Naive thymus-derived CD8-positive, alpha-beta T cell (primary cell): ENCODE measurements at regions not wholly inside any gene's neighbourhood (a gene's known extent, or its start where the extent isn't known, plus 50 kb on each side); places are given as distances from the start of the nearest gene placed in this dataset.
"Not testable (repeated sequence)": the region's sequence is repeated elsewhere in the genome, so short reads cannot be mapped to it uniquely, and the experiment has no call there.

Source experiments
- ATAC-seq, 2 donors: fragments of 150-1000 bp; cut with Tn5 transposase in 1 of 2; sonication (Bioruptor Pico), chemical (Tn5 transposase) in 1 of 2; 1 replicate in 1 of 2; 2 replicates in 1 of 2; pipeline ENCODE4 v1.10.0; 2021; ENCODE audit warnings: mild to moderate bottlenecking in 2 of 2, moderate library complexity in 2 of 2
- POLR2A ChIA-PET: fragments of 350-600 bp; sonication (Branson Sonifier 250); formaldehyde crosslinking; loops from one replicate; lab custom pipeline; 2021; ENCODE audit warnings: antibody characterized with exemption; lab: Charles Lee
- DNase-seq, 10 donors: peaks; one replicate each; pipeline versions ENCODE4 v3.0.0 to v3.0.0-alpha.2; 2020 to 2022
- H3K27ac Mint-ChIP-seq, 10 donors: one replicate each; pipeline ENCODE4 v1.8.0; 2020 to 2022; ENCODE audit warnings: mild to moderate bottlenecking in 10 of 10, mixed read lengths in 10 of 10, moderate library complexity in 4 of 10, inconsistent platforms in 1 of 10
- H3K27me3 Mint-ChIP-seq, 5 donors: one replicate each; pipeline ENCODE4 v1.8.0; 2021 to 2022; ENCODE audit warnings: mixed read lengths in 5 of 5
- H3K36me3 Mint-ChIP-seq, 3 donors: one replicate each; pipeline ENCODE4 v1.8.0; 2020 to 2022; ENCODE audit warnings: mixed read lengths in 3 of 3, mild to moderate bottlenecking in 2 of 3, inconsistent platforms in 1 of 3
- H3K4me1 Mint-ChIP-seq, 4 donors: one replicate each; pipeline ENCODE4 v1.8.0; 2021 to 2022; ENCODE audit warnings: mixed read lengths in 4 of 4
- H3K4me3 Mint-ChIP-seq, 10 donors: one replicate each; pipeline ENCODE4 v1.8.0; 2020 to 2022; ENCODE audit warnings: mild to moderate bottlenecking in 10 of 10, mixed read lengths in 10 of 10, moderate library complexity in 6 of 10, inconsistent platforms in 1 of 10
- H3K9me3 Mint-ChIP-seq, 9 donors: one replicate each; pipeline ENCODE4 v1.8.0; 2020 to 2022; ENCODE audit warnings: mixed read lengths in 9 of 9, mild to moderate bottlenecking in 3 of 9, inconsistent platforms in 1 of 9, moderate library complexity in 1 of 9

DNA sequence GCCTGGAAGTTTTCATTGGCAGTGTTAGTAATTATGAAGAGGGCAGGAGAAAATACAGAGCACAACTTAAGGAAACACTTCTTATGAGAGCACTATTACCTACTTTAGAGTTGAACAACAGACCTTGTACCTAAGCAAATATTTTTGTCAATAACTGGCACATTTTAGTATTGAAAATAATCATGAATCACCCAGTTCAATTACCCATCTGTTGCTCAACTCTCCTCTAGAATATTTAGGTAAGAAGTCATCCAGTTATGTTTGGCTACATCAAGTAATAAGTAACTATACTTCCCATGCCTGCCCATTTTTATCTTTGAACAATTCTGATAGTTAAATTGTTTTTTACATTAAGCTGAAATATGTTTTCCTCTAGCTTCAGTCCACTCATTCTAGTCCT lies 893.4 kb downstream of the DIAPH3 start:
- H3K9me3 Mint-ChIP-seq = peaks cover 0 to 3% (median 0%) of the 10 kb centered on the region in 9 donors
- no peaks in the 10 kb centered on the region for H3K4me1 Mint-ChIP-seq
- ATAC-seq = no peak

DNA sequence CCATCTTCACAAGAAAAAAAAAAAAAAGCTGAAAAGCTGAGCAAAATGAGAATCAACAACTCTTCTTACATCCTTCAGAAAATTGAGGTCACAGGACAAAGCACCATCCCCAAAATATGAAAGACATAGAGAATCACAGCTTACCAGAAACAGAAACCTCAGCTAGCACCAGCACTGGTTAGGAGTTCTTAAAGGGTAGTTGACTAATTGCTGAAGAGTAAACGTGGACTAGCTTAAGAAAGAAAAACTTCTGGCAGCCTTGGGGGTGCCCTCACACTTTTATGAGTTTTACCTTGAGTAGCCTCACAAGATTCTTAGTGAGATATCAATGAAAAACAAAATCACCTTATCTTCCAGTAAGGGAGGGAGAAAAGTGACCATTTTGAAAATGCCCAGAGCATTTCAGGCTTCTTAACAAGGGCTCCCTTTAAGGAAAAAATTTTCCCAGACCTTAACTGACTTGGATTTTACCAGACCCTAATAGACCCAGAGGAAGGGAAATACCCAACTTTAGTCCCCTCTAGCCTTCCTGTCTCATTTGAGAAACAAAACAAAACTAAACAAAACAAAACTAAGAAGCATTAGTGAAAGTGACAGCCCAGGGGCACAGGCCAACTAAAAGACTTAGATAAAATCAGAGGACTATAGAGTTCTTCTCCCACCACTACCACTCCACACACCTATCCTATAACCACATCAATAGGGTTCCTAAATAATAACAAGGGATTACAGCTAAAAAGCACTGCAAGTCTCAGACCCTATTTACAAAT lies 888.6 kb downstream of the DIAPH3 start:
- POLR2A ChIA-PET = no interaction called here
- Mint-ChIP-seq H3K9me3 (peaks cover 0 to 5% (median 0%) of the 10 kb centered on the region in 9 donors), H3K4me3 (no peak overlapping the region), H3K36me3 (no peaks in the 10 kb centered on the region), H3K4me1 (peaks cover 0 to 1% (median 0%) of the 10 kb centered on the region in 4 donors), H3K27ac (no peak overlapping the region), H3K27me3 (peaks cover 0 to 39% (median 3%) of the 10 kb centered on the region in 5 donors)
- no peak for ATAC-seq
- no peak for DNase-seq

More for the DNA sequence above, 893.4 kb downstream of the DIAPH3 start:
- no peak overlapping the region for H3K4me3 Mint-ChIP-seq
- no peak for DNase-seq
- no peaks in the 10 kb centered on the region for H3K36me3 Mint-ChIP-seq
- POLR2A ChIA-PET = no interaction called here
- peaks cover 0 to 36% (median 5%) of the 10 kb centered on the region in 5 donors for H3K27me3 Mint-ChIP-seq
- H3K27ac Mint-ChIP-seq = no peak overlapping the region

DNA sequence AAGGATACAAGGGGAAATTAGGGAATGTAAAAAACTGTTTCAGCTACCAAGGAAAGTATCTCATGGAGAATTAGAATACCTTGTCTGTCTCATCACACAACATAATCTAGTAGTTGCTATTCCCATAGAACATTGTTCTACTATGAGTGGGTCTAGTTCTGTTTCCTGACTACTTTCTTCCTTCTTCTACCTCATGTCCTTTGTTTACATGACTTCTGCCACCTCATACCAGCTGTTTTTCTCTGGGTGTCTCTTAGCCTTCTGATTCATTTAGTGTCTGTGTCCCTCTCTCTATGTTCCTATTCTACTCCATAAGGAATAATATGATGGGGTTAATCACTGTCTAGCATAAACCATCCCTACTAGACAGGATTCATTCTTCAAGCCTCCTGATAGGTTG lies 887.3 kb downstream of the DIAPH3 start:
- no peak for DNase-seq
- Mint-ChIP-seq H3K36me3 (no peaks in the 10 kb centered on the region), H3K4me1 (peaks cover 0 to 1% (median 0%) of the 10 kb centered on the region in 4 donors), H3K9me3 (peaks cover 0 to 5% (median 0%) of the 10 kb centered on the region in 9 donors), H3K27ac (no peak overlapping the region), H3K27me3 (peaks cover 0 to 26% (median 3%) of the 10 kb centered on the region in 5 donors), H3K4me3 (no peak overlapping the region)
- no peak for ATAC-seq
- POLR2A ChIA-PET = no interaction called here

DNA sequence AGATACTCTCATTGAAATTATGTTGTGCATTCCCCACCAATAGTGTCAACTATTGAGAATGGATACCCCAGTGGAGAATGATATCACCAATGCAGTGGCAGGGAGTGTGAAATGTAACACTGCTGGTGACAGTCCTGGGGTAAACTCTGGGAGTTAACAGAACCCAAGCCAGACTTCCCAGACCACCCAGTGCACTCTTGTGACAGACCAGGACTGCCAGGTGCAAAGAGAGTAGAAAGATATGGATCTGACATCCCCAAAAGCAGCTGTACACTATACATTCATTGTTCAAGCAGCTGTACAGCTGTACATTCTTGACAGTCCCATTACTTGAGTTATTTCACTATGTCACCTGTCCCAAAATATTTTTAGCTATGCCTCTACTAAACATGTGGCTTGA lies 886.6 kb downstream of the DIAPH3 start:
- H3K4me1 Mint-ChIP-seq = peaks cover 0 to 1% (median 0%) of the 10 kb centered on the region in 4 donors
- POLR2A ChIA-PET = no interaction called here
- H3K27me3 Mint-ChIP-seq = peaks cover 0 to 20% (median 5%) of the 10 kb centered on the region in 5 donors
- H3K27ac Mint-ChIP-seq = no peak overlapping the region
- H3K4me3 Mint-ChIP-seq = no peak overlapping the region
- H3K36me3 Mint-ChIP-seq = peaks cover 0 to 3% (median 0%) of the 10 kb centered on the region in 3 donors
- peaks cover 0 to 2% (median 0%) of the 10 kb centered on the region in 9 donors for H3K9me3 Mint-ChIP-seq
- ATAC-seq (no peak), DNase-seq (no peak)

DNA sequence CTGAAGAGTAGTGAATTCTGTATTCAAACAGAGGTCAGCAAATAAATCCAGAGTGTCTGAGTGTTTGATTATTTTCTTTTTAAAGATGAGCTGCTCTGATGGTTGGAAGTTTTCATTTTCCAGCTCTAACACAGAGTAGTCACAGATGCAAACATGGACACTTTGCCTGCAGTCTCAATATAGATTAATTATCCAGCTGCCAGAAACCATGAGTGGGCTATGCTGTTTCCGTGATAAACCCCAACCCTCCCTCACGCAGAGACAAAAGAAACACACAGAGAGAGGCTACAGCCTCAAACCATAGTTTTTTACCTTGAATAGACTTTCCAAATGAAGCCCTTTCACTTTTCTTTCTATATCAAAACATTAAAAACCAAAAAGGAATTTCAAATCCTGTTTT lies 884.7 kb downstream of the DIAPH3 start:
- no peak overlapping the region for H3K4me3 Mint-ChIP-seq
- no peak overlapping the region for H3K27ac Mint-ChIP-seq
- DNase-seq (no peak), ATAC-seq (no peak)
- peaks cover 0 to 10% (median 6%) of the 10 kb centered on the region in 5 donors for H3K27me3 Mint-ChIP-seq
- peaks cover 0 to 3% (median 0%) of the 10 kb centered on the region in 9 donors for H3K9me3 Mint-ChIP-seq
- H3K36me3 Mint-ChIP-seq = peaks cover 0 to 3% (median 0%) of the 10 kb centered on the region in 3 donors
- peaks cover 0 to 1% (median 0%) of the 10 kb centered on the region in 4 donors for H3K4me1 Mint-ChIP-seq
- POLR2A ChIA-PET = no interaction called here

DNA sequence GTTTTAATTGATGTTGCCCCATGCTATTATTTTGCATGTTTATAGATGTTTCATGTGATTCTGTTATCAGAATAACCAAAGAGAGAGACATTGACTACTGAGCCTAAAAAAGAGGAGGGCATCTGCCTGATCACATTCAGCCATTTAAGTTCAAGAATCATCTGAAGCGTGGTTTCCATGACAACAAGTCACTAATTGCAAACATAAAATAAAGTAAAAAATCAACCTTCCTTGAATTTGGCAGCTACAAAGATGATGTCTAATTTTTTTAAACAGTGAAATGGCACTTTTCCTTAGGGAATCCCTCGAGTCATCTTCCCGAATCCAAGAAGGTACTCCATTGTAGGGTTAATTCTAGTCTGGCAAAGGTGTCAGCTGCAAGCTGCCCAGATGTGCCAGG lies 884.2 kb downstream of the DIAPH3 start:
- POLR2A ChIA-PET = no interaction called here
- H3K27me3 Mint-ChIP-seq = peaks cover 0 to 10% (median 8%) of the 10 kb centered on the region in 5 donors
- no peak for ATAC-seq

DNA sequence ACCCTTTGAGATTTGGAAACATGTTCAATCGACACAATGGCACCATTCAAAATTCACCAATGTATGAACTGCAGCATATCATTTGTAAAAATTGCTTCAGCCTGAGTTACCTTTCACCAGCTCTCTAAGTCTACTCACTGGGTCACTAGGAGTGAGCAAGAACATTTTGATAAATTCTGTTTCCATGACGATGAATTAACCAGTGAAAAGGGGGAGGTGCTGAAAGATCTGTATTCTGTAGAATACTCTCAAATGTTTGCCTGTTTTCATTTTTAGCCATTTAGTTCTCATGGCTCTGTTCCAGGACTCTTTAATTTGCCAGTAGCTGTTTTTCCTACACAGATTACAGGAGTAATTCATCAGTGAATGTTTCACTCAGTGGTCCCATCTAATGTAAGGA lies 883.4 kb downstream of the DIAPH3 start:
- Mint-ChIP-seq H3K4me3 (no peak overlapping the region), H3K27ac (no peak overlapping the region), H3K36me3 (peaks cover 0 to 3% (median 0%) of the 10 kb centered on the region in 3 donors), H3K9me3 (peaks cover 0 to 3% (median 0%) of the 10 kb centered on the region in 9 donors), H3K4me1 (peaks cover 0 to 1% (median 0%) of the 10 kb centered on the region in 4 donors), H3K27me3 (peaks cover 0 to 12% (median 8%) of the 10 kb centered on the region in 5 donors)
- POLR2A ChIA-PET = no interaction called here
- ATAC-seq (no peak), DNase-seq (no peak)

More for the DNA sequence above, 884.2 kb downstream of the DIAPH3 start:
- no peak overlapping the region for H3K4me3 Mint-ChIP-seq
- H3K27ac Mint-ChIP-seq = no peak overlapping the region
- peaks cover 0 to 3% (median 0%) of the 10 kb centered on the region in 3 donors for H3K36me3 Mint-ChIP-seq
- H3K9me3 Mint-ChIP-seq = peaks cover 0 to 3% (median 0%) of the 10 kb centered on the region in 9 donors
- DNase-seq = no peak
- peaks cover 0 to 1% (median 0%) of the 10 kb centered on the region in 4 donors for H3K4me1 Mint-ChIP-seq

DNA sequence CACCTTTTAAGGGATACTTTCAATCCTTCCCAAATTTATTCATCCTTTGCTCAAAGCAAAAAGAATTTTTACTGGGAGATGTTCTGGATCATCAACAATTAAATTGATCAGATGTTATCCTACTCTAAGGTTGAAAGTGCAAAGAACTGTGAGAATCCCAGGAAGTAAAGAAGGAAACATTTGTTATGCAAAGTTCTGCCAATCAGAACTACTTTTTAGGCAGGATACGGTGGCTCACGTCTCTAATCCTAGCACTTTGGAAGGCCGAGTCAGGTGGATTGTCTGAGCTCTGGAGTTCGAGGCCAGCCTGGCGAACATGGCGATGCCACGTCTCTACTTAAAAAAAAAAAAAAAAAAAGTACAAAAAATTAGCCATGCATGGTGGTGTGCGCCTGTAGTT lies 882.3 kb downstream of the DIAPH3 start:
- no peak overlapping the region for H3K27ac Mint-ChIP-seq
- H3K27me3 Mint-ChIP-seq = peaks cover 0 to 11% (median 8%) of the 10 kb centered on the region in 5 donors
- H3K4me1 Mint-ChIP-seq = no peaks in the 10 kb centered on the region
- DNase-seq (no peak), ATAC-seq (no peak)
- no peak overlapping the region for H3K4me3 Mint-ChIP-seq
- peaks cover 0 to 3% (median 0%) of the 10 kb centered on the region in 3 donors for H3K36me3 Mint-ChIP-seq
- peaks cover 0 to 3% (median 0%) of the 10 kb centered on the region in 9 donors for H3K9me3 Mint-ChIP-seq
- POLR2A ChIA-PET = no interaction called here

DNA sequence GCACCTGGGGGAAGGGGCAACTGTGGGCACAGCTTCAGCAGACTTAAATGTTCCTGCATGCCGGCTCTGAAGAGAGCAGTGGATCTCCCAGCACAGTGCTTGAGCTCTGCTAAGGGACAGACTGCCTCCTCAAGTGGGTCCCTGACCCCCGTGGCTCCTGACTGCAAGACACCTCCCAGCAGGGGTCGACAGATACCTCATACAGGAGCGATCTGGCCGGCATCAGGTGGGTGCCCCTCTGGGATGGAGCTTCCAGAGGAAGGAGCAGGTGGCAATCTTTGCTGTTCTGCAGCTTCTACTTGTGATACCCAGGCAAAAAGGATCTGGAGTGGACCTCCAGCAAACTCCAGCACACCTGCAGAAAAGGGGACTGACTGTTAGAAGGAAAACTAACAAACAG lies 871.5 kb downstream of the DIAPH3 start:
- H3K36me3 Mint-ChIP-seq, ATAC-seq, H3K4me1 Mint-ChIP-seq, H3K4me3 Mint-ChIP-seq, H3K27ac Mint-ChIP-seq, POLR2A ChIA-PET, DNase-seq: not testable (repeated sequence)
- H3K9me3 Mint-ChIP-seq = peaks cover 0 to 39% (median 7%) of the 10 kb centered on the region in 9 donors
- peaks cover 2 to 25% (median 4%) of the 10 kb centered on the region in 5 donors for H3K27me3 Mint-ChIP-seq

DNA sequence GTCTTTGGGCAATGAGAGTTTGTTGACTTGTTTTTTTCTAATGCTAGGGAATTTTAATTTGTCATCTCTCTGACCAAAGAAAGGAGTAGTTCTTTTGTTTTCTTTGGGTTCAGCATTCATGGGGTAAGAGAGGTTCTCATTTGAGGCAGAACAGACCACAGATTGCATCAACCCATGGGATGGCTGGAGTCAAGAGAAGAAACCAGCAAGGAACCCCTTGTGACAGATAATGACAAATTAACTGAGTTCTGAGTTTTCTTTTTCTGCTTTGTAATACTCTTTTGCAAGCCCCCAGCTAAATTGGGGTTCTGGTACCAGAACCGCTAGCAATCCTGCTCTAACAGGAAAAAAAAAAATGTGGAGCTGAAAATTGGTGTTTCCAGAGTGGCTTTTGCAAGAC lies 864.1 kb downstream of the DIAPH3 start:
- POLR2A ChIA-PET = no interaction called here
- ATAC-seq = no peak
- peaks cover 0 to 20% (median 5%) of the 10 kb centered on the region in 9 donors for H3K9me3 Mint-ChIP-seq
- H3K4me3 Mint-ChIP-seq = no peak overlapping the region
- peaks cover 0 to 12% (median 6%) of the 10 kb centered on the region in 5 donors for H3K27me3 Mint-ChIP-seq
- no peaks in the 10 kb centered on the region for H3K4me1 Mint-ChIP-seq
- peaks cover 0 to 1% (median 0%) of the 10 kb centered on the region in 3 donors for H3K36me3 Mint-ChIP-seq
- DNase-seq = no peak
- H3K27ac Mint-ChIP-seq = no peak overlapping the region

DNA sequence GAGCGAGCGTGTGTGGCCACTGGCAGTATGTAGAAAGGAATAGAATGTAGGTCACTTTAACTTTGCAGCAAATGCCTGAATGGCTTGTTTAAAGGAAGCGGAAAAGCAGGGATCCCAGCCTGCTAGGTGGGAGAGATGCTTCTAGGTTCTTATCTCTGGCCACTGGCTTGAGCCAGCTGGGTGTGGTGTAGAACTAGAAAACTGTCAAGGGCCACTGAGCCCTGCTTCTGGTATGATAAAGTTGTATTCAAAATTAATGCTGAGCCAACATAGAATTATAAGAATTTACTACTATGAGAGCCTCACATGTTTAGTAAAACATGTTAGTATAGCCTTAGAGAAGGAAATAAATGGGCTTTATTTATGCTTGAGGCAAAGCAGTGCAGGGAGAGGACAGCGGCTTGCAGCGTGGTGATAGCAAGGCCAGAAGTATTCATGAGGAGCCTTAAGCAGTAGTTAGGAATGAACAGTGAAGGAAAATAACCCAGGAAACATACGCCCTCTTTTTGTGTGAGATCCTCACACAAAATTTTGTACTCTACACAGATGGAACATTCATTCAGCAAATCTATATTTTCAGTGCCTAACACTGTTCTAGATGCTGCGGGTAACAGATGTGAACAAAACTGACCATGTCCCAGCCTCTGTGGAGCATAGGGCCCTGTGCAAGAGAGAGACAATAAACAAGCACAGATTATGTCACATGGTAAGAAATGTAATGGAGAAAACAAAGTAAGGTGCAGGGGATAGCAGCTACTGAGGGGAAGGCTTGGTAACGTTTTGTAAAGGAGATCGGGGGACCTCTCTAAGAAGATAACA lies 863.2 kb downstream of the DIAPH3 start:
- H3K36me3 Mint-ChIP-seq = no peaks in the 10 kb centered on the region
- DNase-seq = no peak
- ATAC-seq = no peak
- H3K4me3 Mint-ChIP-seq = no peak overlapping the region
- POLR2A ChIA-PET = no interaction called here
- H3K9me3 Mint-ChIP-seq = peaks cover 0 to 11% (median 5%) of the 10 kb centered on the region in 9 donors
- H3K27ac Mint-ChIP-seq = no peak overlapping the region
- H3K4me1 Mint-ChIP-seq = no peaks in the 10 kb centered on the region
- H3K27me3 Mint-ChIP-seq = peaks cover 0 to 12% (median 6%) of the 10 kb centered on the region in 5 donors

DNA sequence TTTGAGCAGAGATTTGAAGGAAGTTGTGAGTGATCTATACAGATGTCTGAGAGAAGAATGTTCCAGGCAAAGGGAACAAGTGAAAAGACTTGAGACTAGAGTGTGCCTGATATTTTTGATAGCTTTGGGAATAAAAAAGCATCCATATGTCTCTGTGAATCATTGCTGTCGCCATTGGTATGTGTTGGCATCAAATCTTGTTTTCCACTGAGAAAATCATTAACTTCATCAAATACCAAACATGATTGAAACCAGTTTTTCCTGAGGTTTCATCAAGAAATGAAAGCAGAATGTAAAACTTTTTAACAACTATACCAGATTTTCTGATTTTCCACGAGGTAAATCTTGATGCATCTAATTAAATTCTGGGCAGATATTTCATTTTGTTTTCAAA lies 862.6 kb downstream of the DIAPH3 start:
- DNase-seq = no peak
- no peaks in the 10 kb centered on the region for H3K4me1 Mint-ChIP-seq
- ATAC-seq = no peak
- peaks cover 0 to 5% (median 3%) of the 10 kb centered on the region in 9 donors for H3K9me3 Mint-ChIP-seq
- H3K27me3 Mint-ChIP-seq = peaks cover 0 to 12% (median 6%) of the 10 kb centered on the region in 5 donors
- H3K36me3 Mint-ChIP-seq = no peaks in the 10 kb centered on the region
- POLR2A ChIA-PET = no interaction called here
- no peak overlapping the region for H3K4me3 Mint-ChIP-seq
- H3K27ac Mint-ChIP-seq = no peak overlapping the region

DNA sequence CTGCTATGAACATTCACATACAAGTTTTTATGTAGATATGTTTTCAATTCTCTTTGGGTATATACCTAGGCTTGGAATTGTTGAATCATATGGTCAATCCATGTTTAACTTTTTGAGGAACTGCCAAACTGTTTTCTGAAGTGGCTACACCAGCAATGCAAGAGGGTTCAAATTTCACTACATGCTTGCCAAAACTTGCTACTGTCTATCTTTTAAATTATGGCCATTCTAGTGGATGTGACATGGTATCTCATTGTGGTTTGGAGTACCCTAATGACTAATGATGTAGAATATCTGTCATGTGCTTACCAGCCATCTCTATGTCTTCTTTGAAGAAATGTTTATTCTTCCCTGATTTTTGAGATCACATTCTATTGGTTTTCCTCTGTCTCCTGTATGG lies 860.3 kb downstream of the DIAPH3 start:
- no peak for ATAC-seq
- no peak overlapping the region for H3K4me3 Mint-ChIP-seq
- peaks cover 1 to 19% (median 9%) of the 10 kb centered on the region in 5 donors for H3K27me3 Mint-ChIP-seq
- H3K9me3 Mint-ChIP-seq = peaks cover 0 to 2% (median 0%) of the 10 kb centered on the region in 9 donors
- DNase-seq = no peak
- no peaks in the 10 kb centered on the region for H3K4me1 Mint-ChIP-seq
- no peaks in the 10 kb centered on the region for H3K36me3 Mint-ChIP-seq
- H3K27ac Mint-ChIP-seq = no peak overlapping the region
- POLR2A ChIA-PET = no interaction called here
